Hematopoietic multipotent progenitor cell treated with erythropoietin and hydrocortisone succinate and interleukin-3 and kit ligand, for 8 days (in vitro differentiated cells): ENCODE measurements at regions not wholly inside any gene's neighbourhood (a gene's known extent, or its start where the extent isn't known, plus 50 kb on each side); places are given as distances from the start of the nearest gene placed in this dataset.
"Not testable (repeated sequence)": the region's sequence is repeated elsewhere in the genome, so short reads cannot be mapped to it uniquely, and the experiment has no call there.

ENCODE experiments used
- DNase-seq: peaks from one replicate; pipeline ENCODE4 v3.0.0-alpha.2; 2015

- DNase-seq = no peak
Measured at GRCh38 chr5:125487231-125487630, 740.8 kb upstream of the ZNF608 start.

DNA sequence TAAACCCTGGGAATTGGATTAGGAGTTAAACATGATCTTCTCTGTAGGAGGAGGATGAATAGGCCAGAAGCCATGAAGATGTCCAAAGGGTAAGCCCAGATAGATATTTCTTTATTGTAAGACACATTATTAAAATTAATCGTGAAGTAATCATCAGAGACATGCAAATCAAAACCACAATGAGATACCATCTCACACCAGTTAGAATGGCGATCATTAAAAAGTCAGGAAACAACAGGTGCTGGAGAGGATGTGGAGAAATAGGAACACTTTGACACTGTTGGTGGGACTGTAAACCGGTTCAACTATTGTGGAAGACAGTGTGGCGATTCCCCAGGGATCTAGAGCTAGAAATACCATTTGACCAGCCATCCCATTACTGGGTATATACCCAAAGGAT is 741.2 kb upstream of the ZNF608 start:
- DNase-seq = not testable (repeated sequence)

GRCh38 chr5:125489146-125489545 is 742.7 kb upstream of the ZNF608 start:
- DNase-seq = no peak

- DNase-seq = no peak
Measured at GRCh38 chr5:125491986-125492492, 745.6 kb upstream of the ZNF608 start.

DNA sequence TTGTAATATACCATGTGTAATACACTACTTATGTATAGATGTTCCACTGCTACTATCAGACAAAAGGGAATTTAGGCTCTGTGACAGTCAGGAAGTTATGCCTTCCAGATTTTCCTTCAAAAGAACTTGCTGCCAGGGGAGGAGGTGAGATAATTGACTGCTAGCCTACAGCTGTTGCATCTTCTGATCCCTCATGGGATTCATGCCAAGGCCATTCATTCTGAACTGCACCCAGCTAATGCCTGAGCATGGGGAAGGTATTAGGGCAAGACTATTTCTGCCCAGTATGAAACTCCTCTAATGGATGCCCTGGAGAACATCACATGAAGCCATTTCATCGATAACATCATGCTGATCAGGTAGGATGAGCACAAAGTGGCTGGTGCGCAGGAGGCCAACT is 746.5 kb upstream of the ZNF608 start:
- DNase-seq = no peak

DNA sequence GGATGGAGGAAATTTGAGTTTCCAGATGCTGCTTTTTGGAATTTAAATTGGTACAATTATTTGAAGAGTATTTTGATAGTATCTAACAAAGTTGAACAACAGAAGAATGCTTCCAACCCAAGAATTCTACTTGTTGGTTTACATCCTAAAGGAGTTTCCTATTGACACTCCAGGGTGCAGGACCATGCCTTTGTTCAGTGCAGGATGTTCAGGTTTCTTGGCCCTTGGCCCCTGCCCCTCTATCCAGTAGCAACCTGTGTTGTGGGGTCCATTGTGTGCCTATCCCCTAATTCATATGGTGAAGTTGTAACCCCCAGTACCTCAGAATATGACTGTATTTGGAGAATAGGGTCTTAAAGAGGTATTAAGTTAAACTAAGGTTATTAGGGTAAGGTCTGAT is 750.0 kb upstream of the ZNF608 start:
- no peak for DNase-seq

DNA sequence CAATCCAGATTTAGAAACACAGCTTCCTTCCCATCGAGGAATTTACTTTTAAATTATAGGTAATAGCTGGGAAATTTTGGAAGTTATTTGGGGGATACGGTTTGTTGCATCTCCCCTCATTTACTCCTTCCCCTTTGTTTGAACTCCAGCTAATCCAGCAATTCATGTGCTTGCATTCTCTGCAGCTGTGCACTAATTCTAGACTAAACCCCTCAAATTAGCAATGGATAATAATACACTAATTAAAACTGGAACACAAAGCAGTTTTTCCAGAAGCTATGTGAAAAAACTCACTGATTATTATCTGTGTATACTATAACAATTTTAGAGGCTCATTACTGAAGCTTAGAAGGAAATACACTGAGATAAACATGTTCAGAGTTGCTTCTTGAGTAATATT is 751.2 kb upstream of the ZNF608 start:
- no peak for DNase-seq

GRCh38 chr5:125499636-125500332 is 753.3 kb upstream of the ZNF608 start:
- no peak for DNase-seq

DNA sequence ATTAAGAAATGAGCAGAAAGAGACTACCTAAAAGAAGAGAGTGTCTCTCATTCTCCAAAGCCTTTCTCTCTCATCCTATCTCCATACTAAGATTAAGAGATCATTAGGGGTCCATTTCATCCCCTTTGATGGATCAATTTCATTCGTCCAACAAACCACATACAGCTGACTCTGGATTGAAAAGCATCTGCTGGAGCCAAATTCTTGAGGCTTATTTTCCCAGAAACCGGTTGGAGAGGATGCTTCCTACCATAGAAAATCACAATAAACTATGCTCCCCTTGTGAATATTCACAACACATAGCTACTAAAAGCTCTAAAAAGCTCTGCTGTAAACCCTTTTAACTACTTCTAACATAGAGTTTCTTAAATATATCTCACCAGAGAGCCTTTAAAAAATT is 755.0 kb upstream of the ZNF608 start:
- DNase-seq = no peak

DNA sequence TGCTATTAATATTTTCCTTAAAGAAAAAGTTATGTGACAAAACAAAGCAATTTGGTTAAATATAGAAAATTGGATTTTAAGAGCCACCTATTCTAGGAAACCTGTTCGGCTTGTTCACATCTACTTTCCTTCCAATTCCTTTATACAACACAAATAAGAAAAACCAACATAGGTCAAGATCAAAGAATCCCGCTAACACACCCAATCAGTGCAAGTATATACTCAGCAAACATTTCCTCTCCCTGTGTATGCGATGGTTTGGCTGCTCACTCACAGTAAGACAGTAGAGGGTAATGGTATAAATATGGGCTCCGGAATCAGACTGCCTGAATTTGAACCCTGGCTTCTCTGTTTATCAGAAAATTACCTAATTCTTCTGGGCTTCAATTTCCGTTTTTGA is 757.5 kb upstream of the ZNF608 start:
- DNase-seq = no peak

DNA sequence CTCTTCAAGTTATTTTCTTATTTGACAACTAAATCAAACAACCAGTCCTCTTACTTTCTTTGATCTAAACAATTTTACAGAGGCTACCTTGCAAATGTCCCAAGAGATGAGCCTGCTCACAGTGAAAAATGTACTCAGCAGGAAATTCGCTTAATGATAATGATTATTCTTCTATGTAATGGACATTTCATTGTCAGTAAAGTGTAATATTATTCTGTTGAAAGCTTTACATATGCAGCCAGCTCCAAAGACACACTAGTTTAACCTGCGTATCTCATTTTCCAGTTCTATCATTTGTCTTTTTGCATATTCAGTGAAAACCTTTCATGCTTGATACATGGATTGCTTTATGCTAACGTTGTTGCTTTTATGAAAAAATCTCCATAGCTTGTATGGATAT is 758.7 kb upstream of the ZNF608 start:
- DNase-seq = no peak

GRCh38 chr5:125506124-125506523 is 759.7 kb upstream of the ZNF608 start:
- DNase-seq = no peak

DNA sequence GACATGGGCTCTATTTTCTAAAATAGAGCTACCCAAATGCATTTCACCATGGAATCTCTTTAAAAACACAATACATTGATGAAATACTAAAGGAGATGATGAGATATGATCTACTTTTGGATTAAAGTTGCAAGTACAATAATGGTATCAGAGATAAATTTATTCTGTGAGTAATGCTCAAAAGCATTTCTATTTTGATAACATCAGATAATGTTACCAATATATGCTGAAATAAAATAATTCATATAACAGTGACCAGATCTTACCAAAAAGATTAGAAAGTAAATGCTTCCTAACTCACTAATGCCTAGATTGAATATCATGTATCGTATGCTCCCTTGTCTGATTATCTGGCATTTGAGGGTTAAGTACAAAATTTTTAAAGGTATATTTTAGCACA is 761.8 kb upstream of the ZNF608 start:
- DNase-seq = no peak

DNA sequence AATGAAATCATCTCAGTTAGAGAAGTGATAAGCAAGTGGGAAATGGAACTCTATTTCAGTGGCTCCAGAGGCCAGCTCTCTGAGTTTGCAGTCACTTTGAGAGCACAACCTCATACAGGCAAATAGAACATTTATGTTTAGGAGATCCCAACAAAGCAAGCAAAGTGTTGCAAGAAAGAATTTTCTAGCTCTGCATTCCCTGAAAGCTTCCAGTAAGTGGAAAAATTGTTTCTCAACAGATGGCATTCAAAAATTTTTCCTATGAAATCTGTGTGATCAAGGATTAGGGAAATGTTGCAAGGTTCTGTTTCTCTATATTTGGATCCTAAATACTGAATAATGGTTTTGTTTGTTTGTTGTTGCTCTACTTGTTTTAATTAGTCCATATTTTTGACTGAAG is 764.2 kb upstream of the ZNF608 start:
- no peak for DNase-seq

- no peak for DNase-seq
Measured at GRCh38 chr5:125517973-125518550, 771.6 kb upstream of the ZNF608 start.

DNA sequence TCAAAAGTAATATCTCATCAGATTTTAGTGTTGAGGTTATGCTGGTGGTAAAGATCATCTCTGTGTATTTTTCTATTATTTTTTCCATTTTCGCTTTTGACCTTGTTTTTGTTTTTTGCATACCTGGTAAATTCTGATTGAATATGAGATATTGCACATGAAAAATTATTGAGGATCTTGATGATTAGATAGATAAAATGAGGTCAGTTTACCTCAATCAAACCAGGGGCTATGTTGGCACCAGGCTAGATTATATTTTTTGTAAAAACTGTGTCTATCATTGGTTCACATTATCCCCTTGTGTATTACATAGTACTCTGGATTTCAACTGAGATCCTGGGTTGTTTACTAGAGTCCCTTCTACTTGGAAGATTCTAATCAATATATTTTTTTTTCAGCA is 774.9 kb upstream of the ZNF608 start:
- DNase-seq = no peak

- no peak for DNase-seq
Measured at GRCh38 chr5:125525356-125525755, 778.9 kb upstream of the ZNF608 start.

- no peak for DNase-seq
Measured at GRCh38 chr5:125526966-125527365, 780.5 kb upstream of the ZNF608 start.

- DNase-seq = no peak
Measured at GRCh38 chr5:125528881-125529280, 782.4 kb upstream of the ZNF608 start.

DNA sequence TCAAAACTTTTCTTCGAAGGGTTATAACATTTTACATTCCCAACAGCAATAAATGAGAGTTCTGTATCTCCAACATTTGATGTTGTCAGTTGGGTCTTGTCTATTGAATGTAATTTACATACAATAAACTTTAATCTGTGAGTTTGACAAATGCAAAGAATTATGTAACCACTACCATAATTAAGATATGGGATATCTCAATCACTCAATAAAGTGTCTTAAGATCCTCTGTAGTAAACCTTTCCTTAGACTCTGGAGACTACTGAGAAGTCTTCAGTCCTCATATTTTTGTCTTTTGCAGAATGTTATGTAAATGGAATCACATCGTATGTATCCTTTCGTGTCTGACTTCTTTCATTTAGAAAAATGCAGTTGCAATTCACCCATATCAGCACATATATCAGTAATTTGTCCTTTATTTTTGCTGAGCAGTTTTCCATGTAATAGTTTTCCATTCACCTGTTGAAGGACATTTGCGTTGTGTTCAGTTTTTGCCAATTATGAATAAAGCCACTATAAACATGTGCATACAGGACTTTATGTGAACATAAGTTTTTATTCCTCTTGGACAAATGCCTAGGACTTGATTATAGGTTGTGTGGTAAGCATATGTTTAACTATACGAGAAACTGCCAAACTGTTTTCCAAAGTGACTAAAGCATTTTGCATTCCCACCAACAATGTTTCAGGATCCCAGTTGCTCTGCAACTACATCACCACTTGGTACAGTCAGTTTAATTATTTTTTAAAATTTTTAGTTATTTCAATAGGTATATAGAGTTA is 784.6 kb upstream of the ZNF608 start:
- no peak for DNase-seq

- no peak for DNase-seq
Measured at GRCh38 chr5:125536095-125536494, 789.7 kb upstream of the ZNF608 start.

- DNase-seq = no peak
Measured at GRCh38 chr5:125536582-125536981, 790.1 kb upstream of the ZNF608 start.

GRCh38 chr5:125537661-125538060 is 791.2 kb upstream of the ZNF608 start:
- DNase-seq = no peak

DNA sequence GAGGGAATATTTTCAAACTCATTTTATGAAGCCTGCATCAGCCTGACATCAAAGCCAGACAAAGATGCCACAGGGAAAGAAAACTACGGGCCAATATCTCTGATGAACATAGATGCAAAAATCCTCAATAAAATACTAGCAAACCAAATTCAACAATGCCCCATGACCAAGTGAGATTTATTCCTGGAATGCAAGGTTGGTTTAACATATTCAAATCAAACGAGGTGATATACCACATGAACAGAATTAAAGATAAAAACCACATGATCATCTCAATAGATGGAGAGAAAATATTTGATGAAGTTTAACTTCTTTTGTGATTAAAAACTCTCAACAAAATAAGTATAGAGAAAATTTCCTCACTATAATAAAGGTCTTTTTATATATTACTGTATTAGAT is 792.0 kb upstream of the ZNF608 start:
- no peak for DNase-seq
